GM18505 (cell line): ENCODE measurements at regions not wholly inside any gene's neighbourhood (a gene's known extent, or its start where the extent isn't known, plus 50 kb on each side); places are given as distances from the start of the nearest gene placed in this dataset.
"Not testable (repeated sequence)": the region's sequence is repeated elsewhere in the genome, so short reads cannot be mapped to it uniquely, and the experiment has no call there.

ENCODE experiments used
- ATAC-seq: cut with Tn5 transposase; IDR thresholded peaks from one replicate; pipeline ENCODE4 v1.9.1; 2021; ENCODE audit not compliant: unreplicated experiment
- POLR2A ChIP-seq: IDR thresholded peaks from 4 replicates; pipeline ENCODE4 v1.6.1; 2011; ENCODE audit warnings: borderline replicate concordance; ENCODE audit not compliant: insufficient read depth, insufficient read length; ENCODE audit errors: extremely low read depth

DNA sequence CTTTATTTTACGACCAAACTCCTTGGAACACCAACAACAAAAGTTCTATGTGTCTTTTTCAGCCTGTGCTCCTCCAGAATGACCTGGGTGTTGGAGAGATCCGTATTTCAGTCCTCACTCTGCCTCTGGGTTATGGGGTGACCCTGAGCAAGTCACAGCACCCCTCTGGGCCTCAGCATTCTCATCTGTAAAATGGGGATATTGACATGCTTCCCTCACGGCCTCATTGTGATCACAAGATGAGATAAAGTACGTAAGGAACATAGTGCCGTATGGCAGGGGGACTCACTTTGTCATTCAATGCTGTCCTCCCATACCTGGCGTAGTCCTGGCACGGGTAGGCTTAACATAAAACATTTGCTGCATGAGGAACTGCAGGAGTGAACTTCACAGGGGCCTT lies 123.0 kb upstream of the HAND1 start:
- TF ChIP-seq POLR2A: no peak
- no peak for ATAC-seq

DNA sequence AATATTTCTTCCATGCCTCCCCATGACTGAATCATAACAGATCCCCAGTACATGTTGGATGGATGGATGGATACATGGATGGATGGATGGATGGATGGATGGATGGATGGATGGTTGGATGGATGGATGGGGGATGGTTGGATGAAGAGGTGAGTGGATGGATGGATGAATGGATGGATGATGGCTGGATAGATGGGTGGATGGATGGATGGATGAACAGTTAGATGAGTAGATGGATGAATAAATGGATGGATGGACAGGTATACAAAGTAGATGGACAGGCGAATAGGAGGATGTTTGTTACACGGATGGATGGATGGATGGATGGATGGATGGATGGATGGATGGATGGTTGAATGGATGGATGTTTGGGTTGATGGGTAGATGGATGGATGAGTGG lies 120.0 kb upstream of the HAND1 start:
- no peak for ATAC-seq
- no peak for TF ChIP-seq POLR2A

DNA sequence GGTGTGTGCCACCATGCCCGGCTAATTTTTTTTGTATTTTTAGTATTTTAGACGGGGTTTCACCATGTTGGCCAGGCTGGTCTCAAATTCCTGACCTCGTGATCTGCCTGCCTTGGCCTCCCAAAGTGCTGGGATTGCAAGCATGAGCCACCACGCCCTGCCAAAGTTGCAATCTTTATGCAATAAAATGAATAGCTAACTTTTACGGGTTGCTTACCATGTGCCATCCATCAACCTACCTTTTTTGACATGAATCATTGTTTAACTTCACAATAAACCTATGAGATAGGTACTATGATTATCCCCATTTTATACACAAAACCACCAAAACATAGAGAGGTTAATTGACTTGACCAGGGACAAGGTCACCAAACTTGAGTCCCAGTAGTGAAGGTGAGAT lies 118.8 kb upstream of the HAND1 start:
- ATAC-seq: not testable (repeated sequence)

DNA sequence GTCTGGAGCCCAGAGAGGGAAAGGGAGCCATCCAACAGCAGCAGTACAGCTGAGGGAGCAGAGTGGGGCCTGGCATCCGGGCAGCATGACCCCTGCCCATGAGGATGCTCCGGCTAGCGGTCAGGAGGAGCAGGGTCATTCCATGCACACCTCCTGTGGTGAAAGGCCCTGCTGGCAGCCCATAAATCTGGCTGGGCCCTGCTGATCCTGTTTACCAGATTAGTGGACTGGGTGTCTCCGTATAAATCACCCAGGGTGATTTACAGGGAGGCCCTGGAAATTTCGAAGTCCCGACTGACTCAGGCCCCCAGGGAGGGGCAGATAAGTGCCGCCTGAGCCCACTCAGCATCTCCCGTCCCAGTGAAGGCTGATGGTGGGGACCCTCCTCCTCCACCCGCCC lies 117.6 kb upstream of the HAND1 start:
- ATAC-seq: no peak
- no peak for TF ChIP-seq POLR2A

DNA sequence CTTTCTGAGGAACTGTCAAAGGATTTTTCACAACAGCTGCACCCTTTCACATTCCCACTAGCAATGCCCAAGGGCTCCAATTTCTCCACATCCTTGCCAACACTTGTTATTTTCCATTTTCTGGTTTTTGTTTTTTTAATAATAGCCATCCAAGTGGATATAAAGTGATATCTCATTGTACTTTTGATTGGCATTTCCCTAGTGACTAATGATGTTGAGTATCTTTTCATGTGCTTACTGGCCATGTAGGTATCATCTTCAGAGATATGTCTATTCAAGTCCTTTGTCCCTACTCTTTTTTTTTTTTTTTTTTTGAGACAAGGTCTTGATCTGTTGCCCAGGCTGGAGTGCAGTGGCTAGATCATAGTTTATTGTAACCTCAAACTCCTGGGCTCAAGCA lies 115.8 kb upstream of the HAND1 start:
- TF ChIP-seq POLR2A: no peak
- no peak for ATAC-seq

DNA sequence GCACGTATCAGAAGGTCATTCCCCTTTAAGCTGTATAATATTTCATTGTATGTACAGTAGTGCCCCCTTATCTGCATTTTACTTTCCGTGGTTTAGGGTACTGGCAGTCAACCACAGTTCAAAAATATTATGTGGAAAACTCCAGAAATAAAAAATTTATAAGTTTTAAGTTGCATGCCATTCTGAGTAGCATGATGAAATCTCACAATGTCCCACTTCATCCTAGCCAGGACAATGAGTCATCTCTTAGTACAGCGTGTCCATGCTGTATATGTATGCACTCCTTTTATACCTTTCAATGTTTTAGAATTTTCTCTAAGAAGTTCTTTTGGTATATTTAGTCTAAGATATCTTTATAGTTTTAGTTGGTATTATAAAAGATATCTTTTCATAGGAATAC lies 115.0 kb upstream of the HAND1 start:
- no peak for TF ChIP-seq POLR2A
- ATAC-seq: no peak

DNA sequence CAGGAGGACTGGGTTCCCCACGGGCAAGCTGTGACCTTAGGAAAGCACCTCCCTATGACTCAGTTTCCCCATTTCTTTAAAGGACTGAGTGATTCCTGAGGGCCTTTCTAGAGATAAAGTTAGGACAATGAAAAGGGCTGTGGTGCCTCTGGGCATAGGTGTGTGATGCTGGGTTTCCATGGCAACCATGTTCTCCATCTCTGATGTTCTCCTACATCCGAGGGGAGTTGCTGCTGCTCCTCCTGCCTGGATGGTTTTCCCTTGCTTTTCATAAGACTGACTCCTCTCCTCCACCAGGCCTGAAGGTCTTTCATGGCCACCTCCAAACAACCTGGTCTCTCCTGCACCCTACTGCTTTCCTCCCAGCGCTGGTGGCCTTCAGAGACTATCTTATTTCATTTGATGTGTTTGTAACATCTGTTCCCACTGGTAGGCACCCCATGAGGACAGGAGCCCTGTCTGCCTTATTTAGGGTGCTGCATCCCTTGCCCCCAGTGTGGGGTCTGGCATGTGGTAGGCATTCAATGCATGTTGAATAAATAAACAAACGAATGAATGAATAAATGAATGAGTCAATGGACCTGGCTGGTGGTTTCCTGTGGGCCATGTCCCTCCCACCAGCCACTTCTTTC lies 112.2 kb upstream of the HAND1 start:
- no peak for TF ChIP-seq POLR2A
- no peak for ATAC-seq

DNA sequence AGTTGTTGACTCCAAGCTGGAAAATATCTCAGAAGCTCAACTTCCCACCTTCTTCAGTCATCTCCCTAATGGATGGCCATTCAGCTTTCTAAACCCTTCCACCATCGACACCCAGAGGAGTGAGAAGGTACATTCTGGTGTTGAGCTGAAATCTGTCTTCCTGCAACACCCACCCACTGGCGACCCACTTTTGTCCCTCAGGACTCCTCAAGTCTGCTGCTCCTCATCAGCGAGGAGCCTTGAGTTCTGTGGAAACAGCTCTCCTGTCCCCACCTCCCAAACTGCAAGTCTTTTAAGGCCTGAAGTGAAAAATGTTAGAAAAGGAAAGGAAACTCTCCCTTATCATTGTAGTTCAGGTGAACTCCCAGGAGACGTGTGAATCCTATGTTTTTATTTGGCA lies 111.5 kb upstream of the HAND1 start:
- TF ChIP-seq POLR2A: no peak
- ATAC-seq: no peak

DNA sequence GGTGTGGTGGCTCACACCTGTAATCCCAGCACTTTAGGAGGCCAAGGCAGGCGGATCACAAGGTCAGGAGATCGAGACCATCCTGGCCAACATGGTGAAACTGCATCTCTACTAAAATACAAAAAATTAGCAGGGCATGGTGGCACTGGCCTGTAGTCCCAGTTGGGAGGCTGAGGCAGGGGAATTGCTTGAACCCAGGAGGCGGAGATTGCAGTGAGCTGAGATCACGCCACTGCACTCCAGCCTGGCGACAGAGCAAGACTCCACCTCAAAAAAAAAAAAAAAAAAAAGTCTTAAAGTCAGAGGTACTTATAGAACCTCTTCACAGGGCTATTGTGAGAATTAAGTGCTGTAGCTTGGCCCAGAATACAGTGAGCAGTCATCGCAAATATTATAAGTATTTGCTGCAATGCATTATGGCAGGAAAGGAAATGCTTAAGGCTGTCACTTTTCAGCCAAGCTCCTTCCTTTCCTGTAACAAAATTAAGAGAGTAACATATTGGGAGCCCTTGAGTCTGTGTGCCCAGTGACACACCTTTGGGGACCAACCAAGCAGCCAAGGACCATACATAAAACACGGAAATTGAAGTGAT lies 110.9 kb upstream of the HAND1 start:
- not testable (repeated sequence) for ATAC-seq

DNA sequence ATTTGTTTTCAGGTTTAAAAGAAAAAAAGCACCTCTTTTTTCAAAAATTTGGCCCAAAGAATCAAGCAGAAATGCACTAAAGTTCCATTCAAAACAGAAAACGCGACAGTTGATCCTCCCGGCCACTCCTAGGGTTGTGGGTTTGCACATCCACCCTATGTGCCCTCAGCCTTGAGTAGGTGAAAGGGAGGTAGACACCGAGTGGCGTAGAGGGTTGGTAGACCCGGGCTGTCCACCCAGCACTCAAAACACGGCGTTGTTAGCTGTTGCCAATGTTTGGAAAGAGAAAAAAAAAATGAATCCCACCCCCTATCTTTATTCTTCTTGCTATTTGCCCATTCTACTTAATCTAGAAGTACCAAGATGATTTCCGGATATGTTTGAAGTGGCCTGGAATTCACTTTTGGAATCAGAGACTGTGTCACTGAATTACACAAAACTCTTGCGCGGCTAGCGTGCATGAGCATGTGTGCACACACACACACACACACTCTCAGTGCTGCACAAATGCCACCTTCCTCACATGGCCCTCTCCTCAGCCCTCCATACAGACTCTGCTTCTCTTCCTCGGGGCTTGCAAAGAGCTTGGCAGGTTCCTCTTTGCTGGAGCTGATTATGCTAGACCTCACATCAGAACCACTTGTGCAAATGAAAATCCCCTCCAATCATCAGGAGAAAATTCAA lies 110.2 kb upstream of the HAND1 start:
- no peak for TF ChIP-seq POLR2A
- no peak for ATAC-seq

DNA sequence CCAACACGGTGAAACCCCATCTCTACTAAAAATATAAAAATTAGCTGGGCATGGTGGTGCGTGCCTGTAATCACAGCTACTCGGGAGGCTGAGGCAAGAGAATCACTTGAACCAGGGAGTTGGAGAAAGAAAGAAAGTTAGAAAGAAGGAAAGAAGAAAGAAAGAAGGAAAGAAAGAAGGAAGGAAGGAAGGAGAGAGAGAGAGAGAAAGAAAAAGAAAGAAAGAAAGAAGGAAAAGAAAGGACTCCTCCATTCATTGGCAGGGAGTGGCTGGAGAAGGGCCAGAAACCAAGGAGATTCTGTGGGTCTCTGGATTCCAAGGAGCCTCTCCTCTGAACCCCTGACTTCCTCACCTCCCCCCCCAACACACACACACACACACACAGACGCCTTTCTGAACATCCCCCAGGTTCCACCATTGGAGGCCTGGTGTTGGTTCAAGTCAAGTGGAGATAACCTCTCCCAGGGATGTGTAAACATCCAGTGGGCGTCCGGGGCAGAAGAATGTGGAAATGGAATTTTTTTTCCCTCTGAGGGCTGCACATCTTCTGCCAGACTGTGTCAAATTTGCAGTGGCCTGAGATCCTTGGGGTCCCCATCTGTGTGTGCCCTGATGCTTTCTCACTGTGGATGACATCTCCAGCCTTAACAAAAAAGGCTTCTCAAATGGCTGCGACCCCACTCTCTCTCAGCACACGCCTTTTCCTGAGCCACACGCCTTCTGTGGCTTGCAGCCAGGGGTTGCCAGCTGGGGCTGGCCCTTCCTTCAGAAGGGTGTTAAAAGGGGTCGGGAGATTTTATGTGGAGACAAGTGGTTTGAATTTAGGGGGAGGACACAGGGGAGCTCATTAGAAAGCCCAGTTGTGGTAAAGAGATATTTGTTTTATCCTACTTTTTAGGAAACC lies 109.3 kb upstream of the HAND1 start:
- TF ChIP-seq POLR2A: no peak

DNA sequence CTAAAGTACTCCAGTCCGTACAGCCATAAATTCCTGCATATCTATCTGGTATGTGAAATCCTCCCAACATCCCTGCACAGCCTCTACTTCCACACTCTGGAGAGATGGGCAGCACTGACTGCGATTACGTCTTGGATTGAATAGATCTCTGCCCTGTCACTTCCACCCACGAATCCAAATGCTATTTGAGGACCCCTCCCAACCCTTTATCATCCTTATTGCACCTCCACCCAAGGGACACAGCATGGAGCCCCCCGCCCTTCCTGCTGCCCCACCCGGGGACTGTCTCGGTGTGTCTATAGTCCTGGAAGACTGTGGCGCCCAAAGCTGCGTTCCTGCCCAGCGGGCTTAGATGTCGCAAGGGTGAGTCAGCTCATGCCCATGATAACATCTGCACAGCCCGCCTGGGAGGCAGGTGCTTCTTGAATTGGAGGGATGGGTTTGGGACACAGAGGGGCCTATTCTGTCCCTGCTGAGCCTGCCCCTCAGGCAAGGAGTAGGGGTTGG lies 105.7 kb upstream of the HAND1 start:
- TF ChIP-seq POLR2A: no peak
- no peak for ATAC-seq

More for the DNA sequence above, 109.3 kb upstream of the HAND1 start:
- no peak for ATAC-seq

DNA sequence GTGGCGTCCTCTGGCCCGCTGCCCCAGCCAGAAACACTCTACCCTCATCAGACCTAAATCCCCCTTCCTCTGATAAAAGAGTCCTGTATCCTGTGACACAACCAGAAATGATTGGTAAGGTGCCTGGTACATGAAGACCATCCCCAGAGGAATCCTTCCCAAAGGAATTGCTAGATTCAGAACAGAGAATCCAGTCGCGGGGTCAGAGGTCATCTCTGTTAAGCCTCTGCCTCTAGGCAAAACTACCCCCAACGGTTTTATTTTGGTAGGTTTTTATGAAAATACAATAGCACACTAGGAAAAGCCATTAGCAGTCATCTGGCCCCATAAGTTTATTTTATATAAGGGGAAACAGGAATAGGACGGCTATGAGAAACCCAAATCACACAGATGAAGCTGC lies 102.4 kb upstream of the HAND1 start:
- no peak for TF ChIP-seq POLR2A

More for the DNA sequence above, 102.4 kb upstream of the HAND1 start:
- ATAC-seq: no peak
